Stimulated activated CD4-positive, alpha-beta T cell treated with anti-CD3 and anti-CD28 coated beads, TNF-alpha, amount 100 ng/mL, for 24 hours (primary cell): ENCODE measurements at regions not wholly inside any gene's neighbourhood (a gene's known extent, or its start where the extent isn't known, plus 50 kb on each side); places are given as distances from the start of the nearest gene placed in this dataset.
A peak's percentile ranks its signal among the peaks of the same experiment; 100 is the strongest.

ENCODE experiments used
- DNase-seq, 3 experiments: peaks; one replicate each; pipeline ENCODE4 v3.0.0-alpha.2; 2020; ENCODE audit warnings: low read depth in 3 of 3

DNA sequence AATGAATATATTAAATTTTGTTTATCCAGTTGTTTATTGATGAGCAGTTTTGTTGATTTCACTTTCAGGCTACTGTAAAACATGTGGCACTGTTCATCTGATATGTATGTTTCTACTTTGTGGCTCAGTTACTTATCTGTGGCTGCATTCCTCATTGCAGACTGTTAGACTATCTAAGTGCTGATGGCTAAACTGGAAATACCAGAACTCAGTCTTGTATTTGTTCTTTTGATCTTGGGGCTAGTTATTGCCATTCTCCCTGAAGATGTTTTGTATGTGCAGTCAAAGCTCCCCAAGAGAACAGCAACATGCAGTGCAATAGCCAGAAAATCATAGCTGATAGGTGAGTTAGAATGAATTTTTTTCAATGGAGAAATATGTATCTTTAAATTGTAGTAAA is 162.2 kb downstream of the GADD45G start:
- no peak for DNase-seq

DNA sequence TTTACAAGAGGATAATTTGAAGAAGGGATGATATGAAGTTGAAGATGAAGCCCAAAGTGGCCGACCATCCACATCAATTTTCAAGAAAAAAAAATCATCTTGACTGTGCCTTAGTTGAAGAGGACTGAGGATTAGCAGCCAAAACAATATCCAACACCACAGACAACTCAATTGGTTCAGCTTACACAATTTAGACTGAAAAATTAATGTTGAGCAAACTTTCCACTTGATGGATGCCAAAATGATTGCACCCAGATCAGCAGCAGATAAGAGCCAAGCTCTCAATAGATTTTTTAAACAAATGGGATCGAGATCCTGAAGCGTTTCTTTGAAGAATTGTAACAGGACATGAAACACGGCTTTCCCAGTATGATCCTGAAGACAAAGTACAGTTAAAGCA is 163.2 kb downstream of the GADD45G start:
- no peak for DNase-seq

DNA sequence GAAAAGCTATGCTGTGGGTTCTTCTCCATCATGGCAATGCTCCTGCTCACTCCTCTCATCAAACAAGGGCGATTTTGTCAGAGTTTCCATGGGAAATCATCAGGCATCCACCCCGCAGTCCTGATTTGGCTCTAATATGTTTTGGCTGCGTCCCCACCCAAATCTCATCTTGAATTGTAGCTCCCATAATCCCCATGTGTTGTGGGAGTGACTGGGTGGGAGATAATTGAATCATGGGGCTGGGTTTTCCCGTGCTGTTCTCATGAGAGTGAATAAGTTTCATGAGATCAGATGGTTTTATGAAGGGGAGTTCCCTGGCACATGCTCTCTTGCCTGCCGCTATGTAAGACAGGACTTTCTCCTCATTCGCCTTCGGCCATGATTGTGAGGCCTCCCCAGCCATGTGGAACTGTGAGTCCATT is 163.8 kb downstream of the GADD45G start:
- no peak for DNase-seq

DNA sequence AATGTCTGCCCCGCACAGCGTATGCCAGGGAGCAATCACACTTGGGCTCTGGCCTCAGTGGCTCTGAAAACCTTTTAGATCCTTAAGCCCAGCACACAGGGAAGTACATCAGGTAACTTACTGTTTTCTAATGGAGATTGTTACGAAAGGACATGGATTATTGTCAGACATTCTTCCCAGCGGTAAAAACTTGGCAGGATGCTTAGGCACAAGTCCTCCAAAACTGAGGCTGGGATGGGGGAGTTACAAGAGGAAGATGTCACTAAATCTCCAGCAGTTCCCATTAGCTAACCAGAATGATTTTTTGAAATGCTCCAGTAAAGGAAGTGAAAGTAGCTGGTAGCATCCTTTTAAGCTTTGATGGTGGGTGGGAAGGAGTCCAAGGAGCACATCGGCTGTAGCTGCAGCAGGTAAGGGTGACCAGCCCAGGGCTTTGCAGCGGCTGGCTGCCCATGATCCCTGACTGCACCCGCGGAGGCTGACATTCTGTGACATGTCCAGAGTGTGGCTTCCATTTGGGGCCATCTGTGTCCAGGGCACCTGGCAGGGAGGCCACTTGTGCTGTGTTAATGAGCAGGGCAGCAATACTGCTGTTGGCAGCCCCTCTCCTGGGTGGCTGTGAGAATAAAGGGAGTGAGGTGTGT is 165.8 kb downstream of the GADD45G start:
- DNase-seq, result no peak

DNA sequence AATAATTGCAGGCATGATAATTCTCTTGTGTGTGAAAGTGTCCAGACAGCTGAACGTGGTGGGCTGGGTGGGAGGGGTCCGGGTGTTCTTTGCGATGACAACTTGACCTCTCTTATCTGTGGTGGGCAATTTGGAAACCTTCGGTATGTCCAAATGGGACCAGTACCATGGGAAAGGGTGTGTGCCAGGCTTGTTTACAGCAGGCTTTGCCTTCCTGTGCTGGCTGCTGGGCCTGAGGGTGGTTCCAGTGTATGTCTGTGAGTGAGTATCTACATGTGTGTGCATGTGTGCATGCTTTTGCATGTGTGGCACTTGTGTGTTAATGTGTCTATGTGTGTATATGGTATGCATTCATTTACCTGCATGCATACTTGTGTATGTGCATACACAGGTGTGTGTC is 166.4 kb downstream of the GADD45G start:
- no peak for DNase-seq

DNA sequence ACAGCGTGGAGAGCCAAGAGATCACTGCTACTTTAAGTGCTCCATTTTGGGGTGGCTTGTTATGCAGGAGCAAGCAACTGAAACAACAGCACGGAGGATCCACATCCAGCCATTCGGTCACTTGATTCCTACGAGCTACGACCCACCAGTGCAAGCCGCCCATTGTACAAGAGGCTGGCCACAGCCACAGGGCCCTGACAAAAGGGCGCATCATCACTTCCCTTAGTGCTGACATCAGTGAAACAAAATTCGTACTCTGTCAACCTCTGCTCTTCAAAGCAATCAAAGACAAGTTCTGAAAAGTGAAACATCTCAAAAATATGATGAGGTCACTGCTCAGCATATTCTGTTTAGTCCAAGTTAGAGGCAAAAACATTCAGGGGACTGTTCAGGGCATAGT is 168.4 kb downstream of the GADD45G start:
- DNase-seq, result no peak

DNA sequence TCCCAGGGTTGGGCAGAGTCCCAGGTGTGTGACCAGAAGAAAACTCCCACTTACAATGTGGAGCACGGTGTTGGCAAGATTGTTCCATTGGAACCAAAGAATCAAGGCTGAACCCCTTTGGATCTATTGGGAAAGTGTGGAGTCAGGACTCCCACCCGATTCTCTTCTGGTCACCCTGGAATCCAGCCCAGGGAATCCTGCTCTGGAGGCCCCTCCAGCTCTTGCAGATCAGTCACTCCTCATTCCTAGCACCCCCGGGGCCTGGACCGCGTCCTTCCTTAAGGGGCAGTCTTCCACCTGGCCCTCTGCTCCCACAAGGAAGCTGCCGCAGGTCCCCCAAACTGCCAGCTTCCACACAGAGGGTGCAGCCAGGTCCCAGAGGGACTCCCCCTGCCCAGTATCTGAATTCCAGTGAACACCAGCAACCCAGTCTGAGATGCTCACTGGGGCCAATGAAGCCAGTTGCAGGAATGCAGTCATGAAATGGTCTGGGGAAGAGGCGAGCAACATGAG is 170.1 kb downstream of the GADD45G start:
- no peak for DNase-seq

DNA sequence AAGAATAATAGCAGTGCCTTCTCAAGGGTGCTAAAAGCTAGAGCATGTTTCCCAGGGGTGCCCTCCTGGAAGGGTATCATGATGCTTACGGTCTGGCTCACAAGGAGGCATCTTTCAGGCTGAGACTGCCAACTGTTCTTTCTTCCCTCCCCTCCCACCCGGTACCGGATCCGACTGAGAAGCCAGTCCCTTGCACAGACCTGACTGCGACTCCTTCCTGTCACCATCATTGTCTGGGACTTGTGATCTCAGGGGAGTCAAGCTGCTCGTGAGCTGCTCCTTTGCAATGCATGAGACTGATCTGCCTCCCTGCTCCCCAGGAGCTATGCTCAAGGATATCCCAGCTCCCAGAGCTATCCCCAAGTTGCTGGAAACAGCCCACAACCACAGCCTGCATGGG is 170.8 kb downstream of the GADD45G start:
- DNase-seq, result no peak

DNA sequence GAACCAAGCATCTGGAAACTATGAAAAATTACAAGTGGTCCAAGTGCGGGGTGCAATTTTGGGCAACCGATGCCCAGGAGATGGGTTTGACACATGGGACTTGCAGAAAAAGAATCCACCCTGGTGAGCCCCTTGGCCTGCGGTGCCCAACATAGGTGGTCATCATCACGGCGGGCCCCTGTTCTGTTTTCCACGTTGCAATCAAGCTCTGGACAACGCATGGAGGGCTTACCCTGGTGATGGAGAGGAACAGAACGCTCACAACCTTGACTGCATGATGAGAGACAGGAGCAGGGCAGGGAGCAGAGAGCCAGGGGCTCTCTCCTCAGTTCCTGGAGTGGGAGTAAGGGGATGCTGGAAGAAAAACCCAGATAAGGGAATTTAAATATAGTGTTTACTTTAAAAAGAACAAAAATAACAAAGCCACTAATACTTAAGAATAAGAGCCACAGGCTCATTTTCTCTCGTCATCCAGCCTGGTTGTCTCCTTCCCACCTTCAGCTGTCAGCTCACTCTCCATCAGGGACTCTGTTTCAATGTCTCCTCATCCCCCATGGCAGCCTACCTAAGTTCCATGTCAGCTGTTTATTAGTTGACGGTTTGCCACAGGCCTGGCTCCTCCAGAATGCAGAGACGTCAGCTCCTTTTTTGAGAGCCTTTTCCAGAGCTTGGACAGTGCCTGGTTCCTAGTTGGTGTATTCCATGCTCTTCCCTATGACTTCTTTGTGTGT is 172.1 kb downstream of the GADD45G start:
- no peak for DNase-seq

DNA sequence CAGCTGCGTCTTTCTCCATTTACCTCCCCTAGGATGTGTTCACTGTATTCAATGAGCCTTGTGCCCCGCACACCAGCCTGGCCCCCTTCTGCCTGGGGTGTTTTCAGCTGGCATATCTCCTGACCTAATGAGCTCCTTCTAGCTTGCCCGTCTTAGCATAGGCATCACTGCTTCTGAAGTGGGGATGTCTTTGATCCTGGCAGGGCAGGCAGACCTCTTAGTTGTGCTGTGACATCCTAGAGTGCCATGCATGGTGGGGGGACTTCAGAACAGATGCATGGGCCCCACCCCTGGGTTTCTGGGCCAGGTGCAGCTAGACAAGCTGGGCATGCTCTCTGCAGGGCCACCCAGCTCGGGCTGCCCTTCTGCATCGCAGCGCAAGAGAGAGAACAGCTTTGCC is 172.7 kb downstream of the GADD45G start:
- DNase-seq, result no peak

DNA sequence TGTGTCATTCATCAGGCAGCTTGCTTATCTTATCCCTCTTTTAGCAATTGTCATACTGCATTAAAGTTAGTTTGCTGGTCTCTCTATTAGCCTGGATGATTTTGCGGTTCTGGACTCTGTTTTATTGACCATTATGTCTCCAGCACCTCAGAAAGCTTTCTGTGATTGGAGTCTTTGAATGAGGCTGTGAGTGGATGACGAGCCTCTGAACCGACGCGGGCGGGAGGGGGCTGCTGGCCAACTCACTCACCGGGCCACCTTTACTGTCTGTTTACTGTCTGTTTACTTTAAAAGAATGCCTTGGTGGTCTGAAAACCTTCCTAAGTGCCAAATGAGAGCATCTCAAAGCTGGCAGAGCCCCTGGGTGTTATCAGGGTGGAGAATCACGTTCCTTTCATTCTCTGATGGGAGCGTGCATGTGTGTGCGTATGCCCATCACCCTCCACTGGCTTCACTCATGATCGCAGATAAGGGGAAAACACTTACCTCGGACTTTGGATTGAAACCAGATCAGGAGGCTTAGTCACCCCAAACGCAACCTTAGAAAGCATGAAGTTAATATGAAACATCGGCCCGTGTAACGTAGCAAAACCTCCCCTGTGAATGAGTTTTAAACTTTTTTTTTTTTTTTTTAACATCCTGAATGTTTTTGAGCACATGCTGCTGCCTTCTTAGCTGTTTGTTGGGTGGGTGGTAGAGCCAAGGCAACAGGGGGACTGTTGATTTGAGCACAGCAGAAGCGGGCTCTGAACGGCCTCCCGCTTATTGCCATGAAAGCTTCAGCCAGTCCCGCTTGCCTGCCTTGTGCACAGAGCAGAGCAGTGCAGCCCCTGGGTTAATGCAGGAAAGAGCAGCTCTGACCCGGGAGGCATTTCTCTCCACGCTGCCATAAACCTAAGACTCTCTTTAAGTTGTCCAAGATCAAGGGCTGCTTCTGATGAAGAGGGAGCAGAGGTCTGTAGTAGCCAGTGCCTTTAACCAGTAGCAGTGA is 173.6 kb downstream of the GADD45G start:
- DNase-seq, result no peak

DNA sequence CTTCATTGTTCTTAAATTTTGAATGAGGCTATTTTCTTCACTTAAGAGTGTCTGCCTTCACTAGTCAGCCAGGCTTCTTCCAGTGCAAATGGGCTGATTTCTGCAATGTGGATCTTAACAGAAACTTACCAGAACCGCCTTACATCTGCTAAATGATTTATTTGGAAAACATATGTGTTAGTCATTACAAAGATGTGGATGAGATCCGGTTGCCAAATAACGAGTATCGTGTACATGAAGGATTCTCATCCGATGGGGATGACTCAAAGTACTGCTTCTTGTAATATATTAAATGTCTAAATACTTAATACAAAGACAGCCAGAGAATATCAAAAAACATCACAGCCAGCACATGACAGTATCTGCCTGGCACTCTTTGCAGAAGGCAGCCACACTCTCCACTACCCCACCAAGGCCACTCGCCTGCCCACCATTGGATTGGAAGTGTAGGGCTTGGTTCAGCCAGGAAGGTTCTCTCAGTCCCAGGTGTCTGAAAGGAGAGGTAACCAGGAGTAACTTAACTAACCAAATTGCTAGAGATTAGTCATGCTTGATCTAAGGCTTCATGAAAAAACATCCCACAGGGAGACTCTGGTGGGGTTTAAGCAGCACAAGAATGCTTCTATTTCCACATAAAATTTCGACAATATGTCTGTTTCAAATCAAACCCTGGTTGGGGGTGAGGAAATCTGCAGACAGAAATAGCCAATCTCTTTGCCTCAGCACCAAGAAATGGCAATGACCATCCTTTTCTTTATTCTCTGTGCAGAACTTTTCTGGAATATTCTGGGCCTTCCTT is 174.8 kb downstream of the GADD45G start:
- DNase-seq, result no peak

DNA sequence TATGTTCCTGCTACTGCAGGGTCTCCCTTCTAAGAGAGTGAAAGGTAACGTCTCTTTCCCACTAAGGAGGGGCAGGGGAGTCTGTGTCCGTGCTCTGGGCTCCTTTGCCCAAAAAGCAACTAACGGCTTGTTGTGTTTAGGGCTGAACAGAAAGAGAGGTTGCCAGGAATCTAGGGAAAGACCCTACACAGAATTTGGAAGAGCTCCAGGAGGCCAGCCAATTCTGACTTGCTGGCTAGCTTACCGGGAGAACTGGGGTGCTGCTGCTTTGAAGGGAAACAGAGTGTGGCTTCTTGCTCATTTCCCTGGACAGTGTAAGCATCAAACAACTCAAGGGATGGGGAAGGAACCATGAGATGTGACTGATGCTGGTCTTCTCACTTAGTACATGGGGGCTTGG is 176.1 kb downstream of the GADD45G start:
- no peak for DNase-seq

DNA sequence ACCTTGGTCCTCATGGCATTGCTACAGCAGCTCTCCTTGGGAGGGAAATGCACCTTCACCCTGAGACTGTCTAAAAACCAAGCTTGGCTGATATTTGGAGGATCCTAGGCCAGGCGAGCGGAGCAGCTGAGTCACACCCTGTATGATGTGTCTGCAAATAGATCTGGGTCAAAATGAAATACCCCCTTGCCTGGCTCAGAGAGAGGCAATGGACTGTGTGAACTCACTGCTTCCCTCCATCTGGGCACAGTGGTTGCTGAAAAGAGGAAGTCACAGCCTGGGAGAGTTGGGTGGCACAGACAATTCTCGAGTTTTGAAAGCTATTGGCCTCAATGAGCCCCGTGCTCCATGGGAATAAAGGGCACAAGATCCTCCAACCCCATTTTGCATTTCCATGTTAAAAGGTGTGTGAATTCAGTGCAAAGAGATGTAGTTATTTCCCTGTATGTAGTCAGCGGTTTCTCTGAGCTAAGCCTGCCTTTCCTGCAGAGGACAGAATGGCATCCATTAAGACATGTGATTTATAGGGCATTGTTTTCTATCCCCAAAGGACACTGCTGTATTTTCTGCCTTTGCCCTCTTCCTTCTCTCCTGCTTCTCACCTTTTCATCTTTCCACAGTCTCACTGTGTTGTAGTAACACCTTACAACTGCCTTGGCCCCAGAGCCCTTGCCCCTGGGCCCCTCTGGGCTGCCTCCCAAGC is 177.2 kb downstream of the GADD45G start:
- peak in 1 of 3 experiments; percentile 25 for DNase-seq

DNA sequence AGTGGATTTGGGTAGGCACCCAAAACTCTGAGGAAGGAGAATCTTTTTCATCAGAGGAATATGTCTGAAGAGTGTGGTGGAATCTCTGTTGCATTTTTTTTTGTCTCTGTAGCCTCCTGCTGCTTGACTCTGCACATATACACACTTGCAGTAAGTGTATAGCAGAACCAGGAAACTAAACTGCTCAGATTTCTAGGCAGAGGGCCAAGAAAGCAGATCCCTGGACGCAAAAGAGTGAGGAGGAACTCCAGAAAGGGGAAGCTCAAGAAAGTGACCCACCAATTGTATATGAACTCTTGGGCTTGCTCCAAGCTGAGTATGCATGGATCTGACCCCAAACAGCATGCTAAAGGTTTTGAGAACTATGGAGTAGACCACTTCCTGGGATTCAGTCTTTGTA is 181.8 kb downstream of the GADD45G start:
- DNase-seq, result no peak

DNA sequence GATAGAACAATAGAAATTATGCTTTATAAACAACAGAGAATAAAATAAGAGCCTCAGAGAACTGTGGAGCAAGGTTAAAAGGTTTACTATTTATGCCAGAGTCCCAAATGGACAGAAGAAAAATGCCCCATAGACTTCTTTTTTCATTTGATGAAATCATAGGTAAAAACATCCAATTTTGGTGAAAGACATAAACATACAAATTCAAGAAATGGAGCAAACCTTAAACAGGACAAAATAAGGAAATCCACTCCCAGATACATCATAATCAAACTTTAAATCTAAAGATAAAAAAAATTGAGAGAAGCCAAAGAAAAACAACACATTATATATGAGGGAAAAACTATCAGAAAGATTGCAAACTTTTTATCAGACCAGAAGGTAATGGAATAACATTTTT is 182.8 kb downstream of the GADD45G start:
- no peak for DNase-seq

DNA sequence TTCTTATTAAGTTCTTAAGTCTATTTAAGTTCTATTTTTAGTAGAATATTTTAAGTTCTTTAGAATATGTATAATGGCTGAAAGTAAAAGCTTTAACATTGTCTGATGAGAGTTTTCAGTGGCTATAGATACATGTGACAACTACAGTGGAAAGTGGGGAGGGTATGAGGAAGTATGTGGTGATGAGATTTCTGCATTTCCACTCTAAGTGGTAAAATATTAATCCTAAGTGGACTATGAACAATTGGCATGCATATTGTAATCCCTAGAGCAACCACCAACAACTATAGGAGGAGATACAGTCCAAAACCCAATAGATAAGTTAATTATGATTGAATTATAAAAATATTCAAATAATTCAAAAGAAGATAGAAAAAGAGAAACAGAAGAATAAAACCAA is 183.6 kb downstream of the GADD45G start:
- no peak for DNase-seq

DNA sequence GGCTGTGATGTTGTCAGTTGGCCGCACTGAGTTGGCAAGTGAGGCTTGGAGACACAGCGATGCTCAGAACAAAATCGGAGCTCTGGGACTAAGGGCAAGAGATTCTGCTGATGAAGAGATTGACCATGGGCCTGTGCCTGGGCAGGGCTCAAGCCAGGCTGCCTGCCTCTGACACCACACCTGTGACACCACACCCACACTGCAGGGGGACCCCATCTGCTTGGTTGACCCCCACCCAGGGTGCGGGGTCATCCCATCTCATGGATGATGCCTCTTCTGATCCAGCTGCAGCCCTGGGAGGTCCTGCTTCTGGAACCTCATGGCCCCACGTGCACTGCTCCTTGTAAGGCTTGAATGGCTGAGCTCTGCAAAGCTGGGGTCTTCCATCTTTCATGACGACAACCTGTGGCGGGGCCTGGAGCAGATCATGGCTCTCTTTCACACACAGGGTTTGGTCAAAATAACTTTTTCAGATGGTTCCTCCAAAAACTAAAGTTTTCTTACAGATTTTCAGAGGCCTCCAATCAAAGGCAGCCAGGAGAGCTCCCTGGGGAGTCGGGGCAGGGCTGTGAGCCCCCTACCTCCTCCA is 185.2 kb downstream of the GADD45G start:
- DNase-seq, result no peak

DNA sequence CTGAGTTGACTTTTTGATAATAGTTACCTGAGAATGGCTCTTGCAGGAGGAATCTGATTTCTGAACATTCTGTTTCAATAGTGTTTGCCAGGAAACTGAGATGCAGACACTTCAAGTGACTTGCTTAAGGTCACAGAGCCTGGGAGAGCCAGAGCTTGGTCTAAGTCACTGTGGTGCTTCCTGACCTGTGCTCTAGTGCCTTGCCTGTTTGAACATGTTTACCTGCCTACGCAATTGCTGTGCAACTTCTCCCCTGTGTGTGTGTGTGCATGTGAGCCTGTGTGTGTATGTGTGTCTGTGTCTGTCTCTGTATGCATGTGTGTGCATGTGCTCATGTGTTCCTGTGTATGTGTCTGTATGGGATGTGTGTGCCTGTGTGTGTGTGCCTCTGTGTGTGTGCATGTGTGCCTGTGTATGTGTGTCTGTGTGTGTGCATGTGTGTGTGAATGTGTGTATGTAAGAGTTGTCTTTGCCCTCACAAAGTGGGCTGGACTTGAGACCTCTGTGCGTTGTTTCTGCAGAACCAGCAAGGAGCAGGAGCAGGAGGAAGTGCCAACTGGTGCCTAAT is 185.8 kb downstream of the GADD45G start:
- DNase-seq, result no peak

DNA sequence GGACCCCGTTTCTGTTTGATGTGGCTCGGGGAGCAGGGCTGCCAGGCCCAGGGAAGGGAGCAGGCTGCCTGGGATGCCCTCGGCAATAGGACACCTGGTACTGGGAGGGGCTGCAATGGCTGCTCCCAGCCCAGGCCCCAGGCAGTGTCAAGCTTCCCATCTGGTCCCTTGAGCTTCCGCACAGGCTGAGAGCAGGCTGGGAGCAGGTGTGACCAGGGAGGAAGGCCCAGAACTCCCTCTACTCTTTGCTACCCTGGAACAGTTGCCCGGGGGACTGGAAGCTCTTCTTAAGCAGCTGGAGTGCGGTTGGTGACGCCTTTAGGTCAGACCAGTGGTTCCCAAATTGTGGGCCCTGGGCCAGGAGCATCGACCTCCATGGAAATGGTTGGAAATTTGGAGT is 186.9 kb downstream of the GADD45G start:
- DNase-seq, result no peak
